ENCODE measurements at regions not wholly inside any gene's neighbourhood (a gene's known extent, or its start where the extent isn't known, plus 50 kb on each side); places are given as distances from the start of the nearest gene placed in this dataset.

- DNase-seq (ENCODE audit: low read depth, low spot score), result no peak
Measured at GRCh38 chr2:239674101-239674980, 273.5 kb upstream of the HDAC4 start.

- DNase-seq (ENCODE audit: low read depth, low spot score), result no peak
Measured at GRCh38 chr2:239673641-239674040, 272.8 kb upstream of the HDAC4 start.

- DNase-seq (ENCODE audit: low read depth, low spot score), result no peak
Measured at GRCh38 chr2:239671916-239672849, 271.4 kb upstream of the HDAC4 start.

- DNase-seq (ENCODE audit: low read depth, low spot score), result no peak
Measured at GRCh38 chr2:239671471-239671870, 270.7 kb upstream of the HDAC4 start.

- DNase-seq (ENCODE audit: low read depth, low spot score), result no peak
Measured at GRCh38 chr2:239670463-239671120, 269.8 kb upstream of the HDAC4 start.

GRCh38 chr2:239669899-239670460 lies 269.2 kb upstream of the HDAC4 start:
- no peak for DNase-seq (ENCODE audit: low read depth, low spot score)

GRCh38 chr2:239669181-239669898 lies 268.5 kb upstream of the HDAC4 start:
- DNase-seq (ENCODE audit: low read depth, low spot score), result no peak

- no peak for DNase-seq (ENCODE audit: low read depth, low spot score)
Measured at GRCh38 chr2:239668651-239669050, 267.8 kb upstream of the HDAC4 start.

- no peak for DNase-seq (ENCODE audit: low read depth, low spot score)
Measured at GRCh38 chr2:239668042-239668441, 267.2 kb upstream of the HDAC4 start.

GRCh38 chr2:239667431-239667985 lies 266.7 kb upstream of the HDAC4 start:
- DNase-seq (ENCODE audit: low read depth, low spot score), result no peak

GRCh38 chr2:239666855-239667376 lies 266.1 kb upstream of the HDAC4 start:
- DNase-seq (ENCODE audit: low read depth, low spot score), result no peak

- no peak for DNase-seq (ENCODE audit: low read depth, low spot score)
Measured at GRCh38 chr2:239666053-239666854, 265.4 kb upstream of the HDAC4 start.

- no peak for DNase-seq (ENCODE audit: low read depth, low spot score)
Measured at GRCh38 chr2:239664216-239664810, 263.5 kb upstream of the HDAC4 start.

- DNase-seq (ENCODE audit: low read depth, low spot score), result no peak
Measured at GRCh38 chr2:239663364-239663924, 262.6 kb upstream of the HDAC4 start.

GRCh38 chr2:239662413-239663120 lies 261.7 kb upstream of the HDAC4 start:
- no peak for DNase-seq (ENCODE audit: low read depth, low spot score)

- no peak for DNase-seq (ENCODE audit: low read depth, low spot score)
Measured at GRCh38 chr2:239661334-239662312, 260.8 kb upstream of the HDAC4 start.

Data from activated CD4-positive, CD25-positive, alpha-beta regulatory T cell treated with anti-CD3 and anti-CD28 coated beads, Interleukin-2, amount 50 U/mL, for 16 hours (primary cell).